Fibroblast of lung (primary cell): ENCODE measurements at regions not wholly inside any gene's neighbourhood (a gene's known extent, or its start where the extent isn't known, plus 50 kb on each side); places are given as distances from the start of the nearest gene placed in this dataset.

Source experiments
- DNase-seq, 2 donors: peaks; one replicate each; pipeline versions ENCODE4 v3.0.0 to v3.0.0-alpha.2; 2010; ENCODE audit warnings: low read depth in 2 of 2
- H2AFZ ChIP-seq: 2 replicates; pipeline ENCODE4 v1.5.1; 2012; ENCODE audit warnings: low read length, control low read depth, inconsistent platforms
- H3K27ac ChIP-seq: 2 replicates; pipeline ENCODE4 v1.5.1; 2011; ENCODE audit warnings: low read length, control low read depth; ENCODE audit not compliant: insufficient read depth
- H3K27me3 ChIP-seq: 2 replicates; pipeline ENCODE4 v1.5.1; 2011; ENCODE audit warnings: mild to moderate bottlenecking, low read length; ENCODE audit not compliant: control insufficient read depth, insufficient read depth
- H3K36me3 ChIP-seq: 2 replicates; pipeline ENCODE4 v1.5.1; 2011; ENCODE audit warnings: low read length; ENCODE audit not compliant: control insufficient read depth, insufficient read depth
- H3K4me1 ChIP-seq: 2 replicates; pipeline ENCODE4 v1.5.1; 2011; ENCODE audit warnings: low read length; ENCODE audit not compliant: control insufficient read depth, insufficient read depth; ENCODE audit errors: extremely low read depth
- H3K4me2 ChIP-seq: 2 replicates; pipeline ENCODE4 v1.5.1; 2011; ENCODE audit warnings: low read length, control low read depth; ENCODE audit not compliant: insufficient read depth; ENCODE audit errors: extremely low read depth
- H3K4me3 ChIP-seq, 4 experiments: fragments of 200-600 bp in 1 of 4; sonication (generic) in 1 of 4; replicated peaks in 1 of 4; 2 replicates each; pipeline ENCODE4 v1.5.1; 2011 to 2016; ENCODE audit warnings: low read length in 4 of 4, low read depth in 3 of 4, mild to moderate bottlenecking in 3 of 4, control low read depth in 2 of 4, inconsistent platforms in 1 of 4, mixed read lengths in 1 of 4; ENCODE audit not compliant: insufficient read depth in 1 of 4; ENCODE audit errors: control extremely low read depth in 1 of 4
- H3K79me2 ChIP-seq: 2 replicates; pipeline ENCODE4 v1.5.1; 2012; ENCODE audit warnings: mild to moderate bottlenecking, low read length, inconsistent platforms; ENCODE audit not compliant: control insufficient read depth, insufficient read depth
- H3K9ac ChIP-seq: 2 replicates; pipeline ENCODE4 v1.5.1; 2011; ENCODE audit warnings: mild to moderate bottlenecking, low read length, control low read depth; ENCODE audit not compliant: insufficient read depth
- H3K9me3 ChIP-seq: 2 replicates; pipeline ENCODE4 v1.5.1; 2012; ENCODE audit warnings: low read depth, low read length; ENCODE audit not compliant: control insufficient read depth, insufficient read depth
- H4K20me1 ChIP-seq: 2 replicates; pipeline ENCODE4 v1.5.1; 2011; ENCODE audit warnings: low read length; ENCODE audit not compliant: control insufficient read depth, insufficient read depth; ENCODE audit errors: extremely low read depth
- CTCF ChIP-seq, 2 donors: IDR thresholded peaks in 1 of 2; conservative IDR thresholded peaks in 1 of 2; 1 replicate in 1 of 2; 2 replicates in 1 of 2; pipeline ENCODE4 v1.5.1; 2011 to 2012; ENCODE audit warnings: low read length in 2 of 2, control low read depth in 1 of 2, inconsistent platforms in 1 of 2, low read depth in 1 of 2, mild to moderate bottlenecking in 1 of 2
- EZH2 ChIP-seq: IDR thresholded peaks from 2 replicates; pipeline ENCODE4 v1.5.1; 2012; ENCODE audit warnings: low read length, control low read depth, mild to moderate bottlenecking; ENCODE audit errors: missing control alignments

DNA sequence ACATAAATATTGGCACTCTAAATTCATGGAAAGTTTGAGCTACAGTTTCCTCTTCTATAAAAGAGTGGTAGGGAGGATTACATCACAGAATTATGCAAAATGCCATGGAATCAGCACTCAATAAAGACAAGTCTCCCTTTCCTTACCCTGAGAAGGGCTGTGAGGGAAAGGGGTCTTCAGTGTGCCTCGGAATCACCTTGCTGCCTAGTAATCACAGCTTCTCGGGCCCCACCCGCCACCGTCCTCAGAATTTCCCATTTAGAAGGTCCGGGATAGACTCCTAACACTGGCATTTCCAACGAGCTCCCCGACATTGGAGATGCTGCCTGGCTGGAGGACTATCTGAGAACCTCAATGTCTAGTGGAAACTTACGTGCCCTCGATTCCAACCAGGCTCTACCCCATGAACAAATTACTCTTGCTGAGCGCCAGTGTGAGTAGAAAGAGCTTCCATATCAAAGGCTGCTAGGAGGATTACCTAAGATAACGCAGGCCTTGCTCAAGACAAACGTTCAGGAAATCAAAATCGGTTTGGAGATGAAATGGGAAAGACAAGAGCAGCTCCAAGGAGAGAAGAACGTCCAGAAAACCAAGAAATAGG lies 92.1 kb upstream of the CHD2 start:
- Histone ChIP-seq H3K4me1 (peaks cover 8% of the 10 kb centered on the region), H3K27ac (peak overlapping the region; percentile 94), H3K4me2 (no peak overlapping the region), H4K20me1 (no peaks in the 10 kb centered on the region), H2AFZ (no peak overlapping the region), H3K4me3 (no peak overlapping the region), H3K9ac (no peak overlapping the region), H3K79me2 (no peaks in the 10 kb centered on the region), H3K36me3 (no peaks in the 10 kb centered on the region), H3K9me3 (no peaks in the 10 kb centered on the region), H3K27me3 (no peaks in the 10 kb centered on the region)
- DNase-seq: no peak
- TF ChIP-seq EZH2 (no peak), CTCF (conservative IDR thresholded peaks at IDR 0.05 in 1 of 2, IDR thresholded peaks at IDR 0.05 in 1 of 2; ENCODE audit: low read depth in 1 of 2, low read length in 2 of 2) (no peak)

- Histone ChIP-seq H3K4me3 (peak overlapping the region in 1 of 4 experiments; percentile 38), H3K9me3 (no peaks in the 10 kb centered on the region), H3K9ac (peak overlapping the region; percentile 40), H3K4me1 (peaks cover 5% of the 10 kb centered on the region), H3K4me2 (no peak overlapping the region), H3K36me3 (no peaks in the 10 kb centered on the region), H2AFZ (no peak overlapping the region), H3K79me2 (no peaks in the 10 kb centered on the region), H4K20me1 (no peaks in the 10 kb centered on the region), H3K27me3 (no peaks in the 10 kb centered on the region), H3K27ac (peak overlapping the region; percentile 94)
- DNase-seq: peak; percentile 54 to 80
- no peak for TF ChIP-seq EZH2
- TF ChIP-seq CTCF (conservative IDR thresholded peaks at IDR 0.05 in 1 of 2, IDR thresholded peaks at IDR 0.05 in 1 of 2; ENCODE audit: low read depth in 1 of 2, low read length in 2 of 2): no peak
Observed at GRCh38 chr15:92808598-92809063, 91.5 kb upstream of the CHD2 start.

DNA sequence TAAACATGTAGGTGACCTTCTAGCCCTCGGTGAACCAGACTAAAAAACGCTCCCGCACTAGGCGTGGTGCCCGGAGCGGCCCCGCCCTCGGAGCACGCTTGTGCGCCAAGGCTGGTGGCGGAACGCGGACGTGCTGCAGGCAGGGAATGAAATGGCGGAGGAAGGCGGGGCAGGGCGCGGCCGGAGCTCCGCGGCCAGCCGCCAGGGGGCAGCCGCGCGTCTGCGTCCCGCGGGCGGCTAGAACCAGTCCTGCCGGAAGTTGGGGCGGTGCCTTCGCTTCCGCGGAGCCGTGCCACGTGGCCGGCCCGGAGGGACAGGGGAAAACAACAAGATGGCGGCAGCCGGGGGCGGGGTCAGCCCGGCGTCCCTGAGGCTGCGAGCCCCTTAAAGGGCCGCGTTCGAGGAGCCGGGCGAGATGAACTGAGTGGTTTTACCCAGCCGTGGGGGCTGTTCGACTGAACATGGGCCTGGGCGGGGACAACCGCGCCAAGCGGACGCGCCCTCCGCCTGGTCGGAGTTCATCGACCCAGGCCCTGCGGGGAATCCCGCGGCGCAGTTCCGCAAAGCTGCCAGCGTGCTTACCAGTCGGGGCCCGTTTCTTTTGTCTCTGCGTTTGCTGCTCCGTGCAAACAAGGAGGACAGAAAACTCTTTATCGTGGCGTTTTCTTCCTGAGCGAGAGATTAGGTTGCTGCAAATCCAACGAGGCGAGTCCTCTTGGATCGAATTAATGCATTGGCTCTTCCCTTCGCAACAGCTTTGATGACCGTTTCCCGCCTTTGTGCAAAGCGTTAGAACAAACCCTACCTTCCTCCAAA lies 90.9 kb upstream of the CHD2 start:
- no peak for TF ChIP-seq EZH2
- TF ChIP-seq CTCF (conservative IDR thresholded peaks at IDR 0.05 in 1 of 2, IDR thresholded peaks at IDR 0.05 in 1 of 2; ENCODE audit: low read depth in 1 of 2, low read length in 2 of 2): peak; percentile 35 to 85
- Histone ChIP-seq H3K79me2 (no peaks in the 10 kb centered on the region), H3K4me2 (peak overlapping the region; percentile 98), H3K27me3 (no peaks in the 10 kb centered on the region), H3K9me3 (no peaks in the 10 kb centered on the region), H3K27ac (peak overlapping the region; percentile 94), H2AFZ (peak overlapping the region; percentile 4), H3K9ac (peak overlapping the region; percentile 78), H3K4me3 (peak overlapping the region; percentile 45 to 78 (median 57)), H4K20me1 (no peaks in the 10 kb centered on the region), H3K4me1 (peaks cover 5% of the 10 kb centered on the region), H3K36me3 (no peaks in the 10 kb centered on the region)
- peak; percentile 93 to 97 for DNase-seq
